Bronchial epithelial cell (primary cell): ENCODE measurements at regions not wholly inside any gene's neighbourhood (a gene's known extent, or its start where the extent isn't known, plus 50 kb on each side); places are given as distances from the start of the nearest gene placed in this dataset.

Source experiments
- DNase-seq: peaks from one replicate; pipeline ENCODE4 v3.0.0-alpha.2; 2010; ENCODE audit warnings: low read depth
- FAIRE-seq: peaks from 2 replicates; lab custom pipeline; 2011; peaks lifted over from hg19 to GRCh38; lab: Jason Lieb, UNC
- H3K27me3 ChIP-seq: 2 replicates; pipeline ENCODE4 v1.5.1; 2011; ENCODE audit warnings: low read length; ENCODE audit not compliant: control insufficient read depth, insufficient read depth
- H3K36me3 ChIP-seq: 2 replicates; pipeline ENCODE4 v1.5.1; 2011; ENCODE audit warnings: low read length; ENCODE audit not compliant: control insufficient read depth, insufficient read depth
- H3K4me3 ChIP-seq: 2 replicates; pipeline ENCODE4 v1.5.1; 2011; ENCODE audit warnings: mild to moderate bottlenecking, low read depth, low read length, control low read depth
- CTCF ChIP-seq: IDR thresholded peaks from 2 replicates; pipeline ENCODE4 v1.5.1; 2011; ENCODE audit warnings: mild to moderate bottlenecking, moderate library complexity, low read length, control low read depth, inconsistent platforms; ENCODE audit not compliant: insufficient read depth, severe bottlenecking

DNA sequence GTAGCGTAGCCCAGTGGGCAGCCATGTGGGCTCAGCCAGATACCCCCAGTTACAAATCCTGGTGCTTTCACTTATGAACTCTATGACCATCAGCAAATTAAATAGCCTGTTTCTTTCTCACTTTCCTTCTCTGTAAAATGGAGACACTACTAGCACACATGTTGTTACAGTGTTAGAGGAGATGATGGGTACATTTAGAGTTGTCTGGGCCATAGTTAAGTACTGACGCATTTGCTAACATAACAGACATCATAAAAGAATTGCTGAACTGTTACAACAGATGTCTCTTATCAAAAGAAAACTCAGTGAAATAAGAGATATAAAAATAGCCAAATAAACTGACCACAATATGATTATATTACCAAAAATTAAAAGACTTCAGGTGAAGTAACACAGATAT, 69.9 kb upstream of the DOK5 start:
- no peaks in the 10 kb centered on the region for H3K36me3 ChIP-seq
- no peak for DNase-seq
- TF ChIP-seq CTCF, result no peak
- H3K27me3 ChIP-seq, result no peaks in the 10 kb centered on the region
- H3K4me3 ChIP-seq, result no peak overlapping the region
- no peak for FAIRE-seq

DNA sequence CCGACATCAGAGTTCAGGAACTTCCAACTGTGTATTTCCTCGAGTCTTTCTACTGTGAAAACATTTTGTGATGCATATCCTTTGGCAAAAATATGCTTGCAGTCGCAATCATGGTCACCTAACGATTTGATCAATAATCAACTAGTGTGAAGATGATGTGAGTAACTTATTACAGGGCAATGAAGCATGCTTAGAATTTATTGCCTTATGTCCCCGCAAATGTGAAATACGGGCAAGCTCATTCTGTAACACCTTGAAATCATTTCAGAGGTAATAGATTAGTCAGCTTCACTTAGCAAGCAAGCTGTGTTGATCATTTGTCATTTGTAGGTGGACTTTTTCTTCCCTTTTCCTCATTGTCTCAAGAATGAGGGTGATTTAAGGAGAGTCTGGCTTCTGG, 67.9 kb upstream of the DOK5 start:
- no peak for TF ChIP-seq CTCF

GRCh38 chr20:54415967-54416366, 59.4 kb upstream of the DOK5 start:
- FAIRE-seq (no peak), DNase-seq (no peak)

More for the DNA sequence above, 67.9 kb upstream of the DOK5 start:
- FAIRE-seq, result no peak
- H3K4me3 ChIP-seq, result no peak overlapping the region
- no peaks in the 10 kb centered on the region for H3K27me3 ChIP-seq
- no peaks in the 10 kb centered on the region for H3K36me3 ChIP-seq
- DNase-seq, result no peak

GRCh38 chr20:54416770-54417169, 58.6 kb upstream of the DOK5 start:
- DNase-seq (no peak), FAIRE-seq (no peak)
- Histone ChIP-seq H3K4me3 (no peak overlapping the region), H3K36me3 (no peaks in the 10 kb centered on the region), H3K27me3 (no peaks in the 10 kb centered on the region)
- no peak for TF ChIP-seq CTCF

More at GRCh38 chr20:54415967-54416366, 59.4 kb upstream of the DOK5 start:
- no peak for TF ChIP-seq CTCF
- no peak overlapping the region for H3K4me3 ChIP-seq
- no peaks in the 10 kb centered on the region for H3K27me3 ChIP-seq
- no peaks in the 10 kb centered on the region for H3K36me3 ChIP-seq

GRCh38 chr20:54419531-54419930, 55.9 kb upstream of the DOK5 start:
- FAIRE-seq, result no peak
- TF ChIP-seq CTCF, result no peak
- no peaks in the 10 kb centered on the region for H3K27me3 ChIP-seq
- no peak overlapping the region for H3K4me3 ChIP-seq
- H3K36me3 ChIP-seq, result no peaks in the 10 kb centered on the region
- DNase-seq, result no peak
